ENCODE measurements at regions not wholly inside any gene's neighbourhood (a gene's known extent, or its start where the extent isn't known, plus 50 kb on each side); places are given as distances from the start of the nearest gene placed in this dataset.

- TF ChIP-seq CTCF (conservative IDR thresholded peaks at IDR 0.05 in 1 of 2, IDR thresholded peaks at IDR 0.05 in 1 of 2; ENCODE audit: extremely low read depth in 1 of 2, insufficient read depth in 1 of 2, low read depth in 1 of 2, low read length in 2 of 2), result no peak
- no peak for TF ChIP-seq EZH2 (IDR thresholded peaks at IDR 0.05; ENCODE audit: borderline replicate concordance, low read length)
Measured at GRCh38 chr10:10363217-10363616, 654.5 kb upstream of the CELF2 start.

Data from mammary epithelial cell (primary cell).